Non-pigmented ciliary epithelial cell (primary cell): ENCODE measurements at regions not wholly inside any gene's neighbourhood (a gene's known extent, or its start where the extent isn't known, plus 50 kb on each side); places are given as distances from the start of the nearest gene placed in this dataset.
"Not testable (repeated sequence)": the region's sequence is repeated elsewhere in the genome, so short reads cannot be mapped to it uniquely, and the experiment has no call there.

Experiments
- DNase-seq: peaks from one replicate; pipeline ENCODE4 v3.0.0-alpha.2; 2010; ENCODE audit warnings: low read depth

GRCh38 chr2:136715146-136715545, 50.2 kb upstream of the THSD7B start:
- no peak for DNase-seq

GRCh38 chr2:136714452-136714951, 50.8 kb upstream of the THSD7B start:
- no peak for DNase-seq

GRCh38 chr2:136713739-136714138, 51.6 kb upstream of the THSD7B start:
- DNase-seq = no peak

- no peak for DNase-seq
Measured at GRCh38 chr2:136705336-136705735, 60.0 kb upstream of the THSD7B start.

- DNase-seq = no peak
Measured at GRCh38 chr2:136703214-136703613, 62.1 kb upstream of the THSD7B start.

- DNase-seq = no peak
Measured at GRCh38 chr2:136696438-136696837, 68.9 kb upstream of the THSD7B start.

- no peak for DNase-seq
Measured at GRCh38 chr2:136693966-136694365, 71.4 kb upstream of the THSD7B start.

- DNase-seq = not testable (repeated sequence)
Measured at GRCh38 chr2:136680079-136680478, 85.3 kb upstream of the THSD7B start.

GRCh38 chr2:136665736-136666135, 99.6 kb upstream of the THSD7B start:
- DNase-seq = no peak

GRCh38 chr2:136664713-136665405, 100.5 kb upstream of the THSD7B start:
- DNase-seq = no peak

GRCh38 chr2:136658201-136658600, 107.1 kb upstream of the THSD7B start:
- no peak for DNase-seq

- DNase-seq = no peak
Measured at GRCh38 chr2:136653861-136654260, 111.5 kb upstream of the THSD7B start.

- DNase-seq = no peak
Measured at GRCh38 chr2:136651456-136652010, 113.8 kb upstream of the THSD7B start.

- no peak for DNase-seq
Measured at GRCh38 chr2:136647039-136647438, 118.3 kb upstream of the THSD7B start.

- no peak for DNase-seq
Measured at GRCh38 chr2:136645236-136645828, 120.0 kb upstream of the THSD7B start.

- no peak for DNase-seq
Measured at GRCh38 chr2:136639651-136640050, 125.7 kb upstream of the THSD7B start.

GRCh38 chr2:136638193-136638592, 127.2 kb upstream of the THSD7B start:
- DNase-seq = no peak

GRCh38 chr2:136637402-136637801, 127.9 kb upstream of the THSD7B start:
- no peak for DNase-seq

- no peak for DNase-seq
Measured at GRCh38 chr2:136628490-136628889, 136.9 kb upstream of the THSD7B start.

- no peak for DNase-seq
Measured at GRCh38 chr2:136613096-136613495, 152.2 kb upstream of the THSD7B start.

GRCh38 chr2:136612079-136612478, 153.3 kb upstream of the THSD7B start:
- no peak for DNase-seq

GRCh38 chr2:136611451-136611850, 153.9 kb upstream of the THSD7B start:
- no peak for DNase-seq

GRCh38 chr2:136582628-136583205, 182.6 kb upstream of the THSD7B start:
- DNase-seq = no peak
